Endothelial cell of umbilical vein (primary cell): ENCODE measurements at regions not wholly inside any gene's neighbourhood (a gene's known extent, or its start where the extent isn't known, plus 50 kb on each side); places are given as distances from the start of the nearest gene placed in this dataset.

Experiments used
- BruUV-seq: library from RNA; stranded (reverse); fragments of 400-500 nt; replicated peaks from 2 replicates; lab custom pipeline; 2021; lab: Mats Ljungman, UMichigan
- CTCF ChIA-PET: fragments of 300-600, 350-600 bp; sonication (Branson Sonifier 250); formaldehyde crosslinking; loops from one replicate; lab custom pipeline; 2021; ENCODE audit warnings: antibody characterized with exemption, inconsistent platforms; lab: Charles Lee
- POLR2A ChIA-PET: fragments of 300-600, 350-600 bp; sonication (Branson Sonifier 250); formaldehyde crosslinking; loops from one replicate; lab custom pipeline; 2021; ENCODE audit warnings: antibody characterized with exemption, inconsistent platforms; lab: Charles Lee
- DNase-seq: peaks from one replicate; pipeline ENCODE4 v3.0.0-alpha.2; 2011; ENCODE audit warnings: low read depth, low spot score
- FAIRE-seq: peaks from 2 replicates; lab custom pipeline; 2011; peaks lifted over from hg19 to GRCh38; lab: Jason Lieb, UNC
- H2AFZ ChIP-seq: 2 replicates; pipeline ENCODE4 v1.6.0; 2012; ENCODE audit warnings: low read depth, low read length, control low read depth, inconsistent platforms
- H3K27ac ChIP-seq: 2 replicates; pipeline ENCODE4 v1.5.1; 2011; ENCODE audit warnings: low read depth, mild to moderate bottlenecking, control low read depth, low read length, moderate library complexity; ENCODE audit not compliant: insufficient read depth
- H3K27me3 ChIP-seq, 2 experiments: 2 replicates each; pipeline versions ENCODE4 v1.6.0 to v1.6.1; 2011; ENCODE audit warnings: low read length in 2 of 2, mixed read lengths in 1 of 2; ENCODE audit not compliant: control insufficient read depth in 2 of 2, insufficient read depth in 2 of 2
- H3K36me3 ChIP-seq, 2 experiments: 2 replicates in 1 of 2; 3 replicates in 1 of 2; pipeline ENCODE4 v1.5.1; 2011; ENCODE audit warnings: low read length in 2 of 2, mild to moderate bottlenecking in 1 of 2, moderate library complexity in 1 of 2; ENCODE audit not compliant: control insufficient read depth in 2 of 2, insufficient read depth in 2 of 2; ENCODE audit errors: extremely low read depth in 1 of 2
- H3K4me1 ChIP-seq: 3 replicates; pipeline ENCODE4 v1.5.1; 2011; ENCODE audit warnings: mild to moderate bottlenecking, low read length; ENCODE audit not compliant: control insufficient read depth, insufficient read depth; ENCODE audit errors: extremely low read depth
- H3K4me2 ChIP-seq: 2 replicates; pipeline ENCODE4 v1.6.1; 2011; ENCODE audit warnings: low read length, control low read depth, mixed read lengths; ENCODE audit not compliant: insufficient read depth
- H3K4me3 ChIP-seq, 3 experiments: fragments of 200-600 bp in 1 of 3; sonication (generic), shearing (Covaris generic) in 1 of 3; replicated peaks in 1 of 3; 2 replicates each; pipeline ENCODE4 v1.5.1; 2011 to 2016; ENCODE audit warnings: control low read depth in 3 of 3, low read length in 3 of 3, mild to moderate bottlenecking in 2 of 3, inconsistent platforms in 1 of 3, low read depth in 1 of 3, moderate library complexity in 1 of 3; ENCODE audit not compliant: insufficient read depth in 1 of 3
- H3K79me2 ChIP-seq: 2 replicates; pipeline ENCODE4 v1.6.0; 2012; ENCODE audit warnings: low read length, inconsistent platforms; ENCODE audit not compliant: control insufficient read depth, insufficient read depth
- H3K9ac ChIP-seq: replicated peaks from 2 replicates; pipeline ENCODE3; 2011; ENCODE audit warnings: low read length, control low read depth; ENCODE audit not compliant: insufficient read depth; ENCODE audit errors: extremely low read depth
- H3K9me1 ChIP-seq: replicated peaks from 3 replicates; pipeline ENCODE4 v1.6.0; 2011; ENCODE audit warnings: mild to moderate bottlenecking, low read length; ENCODE audit not compliant: control insufficient read depth, insufficient read depth; ENCODE audit errors: extremely low read depth
- H3K9me3 ChIP-seq: replicated peaks from 2 replicates; pipeline ENCODE4 v1.5.1; 2012; ENCODE audit warnings: low read length, inconsistent platforms; ENCODE audit not compliant: control insufficient read depth, insufficient read depth
- H4K20me1 ChIP-seq: replicated peaks from 2 replicates; pipeline ENCODE3; 2011; ENCODE audit warnings: mild to moderate bottlenecking, low read length; ENCODE audit not compliant: control insufficient read depth, insufficient read depth; ENCODE audit errors: extremely low read depth
- CTCF ChIP-seq, 2 donors: IDR thresholded peaks; 1 replicate in 1 of 2; 2 replicates in 1 of 2; pipeline ENCODE4 v1.5.1; 2011; ENCODE audit warnings: low read length in 2 of 2, mild to moderate bottlenecking in 2 of 2, moderate library complexity in 2 of 2, control low read depth in 1 of 2, inconsistent platforms in 1 of 2, low read depth in 1 of 2; ENCODE audit not compliant: insufficient read depth in 1 of 2; ENCODE audit errors: extremely low read depth in 1 of 2
- EZH2 ChIP-seq: IDR thresholded peaks from 2 replicates; pipeline ENCODE4 v1.6.1; 2012; ENCODE audit warnings: borderline replicate concordance, low read depth, mild to moderate bottlenecking, moderate library complexity, low read length, inconsistent platforms; ENCODE audit not compliant: severe bottlenecking
- FOS ChIP-seq: IDR thresholded peaks from 2 replicates; pipeline ENCODE4 v1.6.1; 2011; ENCODE audit warnings: mild to moderate bottlenecking, low read length, moderate library complexity, borderline replicate concordance; ENCODE audit not compliant: insufficient read depth
- GATA2 ChIP-seq: IDR thresholded peaks from 2 replicates; pipeline ENCODE4 v1.7.0; 2011; ENCODE audit warnings: low read depth, mild to moderate bottlenecking, moderate library complexity, mixed read lengths, low read length; ENCODE audit not compliant: insufficient read length, insufficient read depth
- JUN ChIP-seq: IDR thresholded peaks from 2 replicates; pipeline ENCODE4 v1.6.1; 2011; ENCODE audit warnings: borderline replicate concordance, low read depth; ENCODE audit not compliant: insufficient read length, insufficient read depth
- MAX ChIP-seq: IDR thresholded peaks from 2 replicates; pipeline ENCODE4 v1.6.1; 2011; ENCODE audit not compliant: insufficient read depth, insufficient read length
- MYC ChIP-seq: IDR thresholded peaks from one replicate; pipeline ENCODE4 v1.6.1; 2011; ENCODE audit warnings: mild to moderate bottlenecking, low read depth, low read length
- POLR2A ChIP-seq: IDR thresholded peaks from 2 replicates; pipeline ENCODE4 v1.6.1; 2012; ENCODE audit warnings: low read depth, mild to moderate bottlenecking, control low read depth, low read length
- POLR2AphosphoS5 ChIP-seq: IDR thresholded peaks from 2 replicates; pipeline ENCODE4 v1.6.1; 2012; ENCODE audit warnings: low read depth, mild to moderate bottlenecking, control low read depth, low read length, moderate library complexity; ENCODE audit not compliant: insufficient read depth
- dilution Hi-C: fragments of 300-500 bp; cut with MboI; formaldehyde crosslinking; loops from one replicate; pipeline ENCODE4 v1.15.0; 2019; ENCODE audit warnings: low sequenced_read_pairs; ENCODE audit not compliant: extremely low pct_ligation_motif_present
- intact Hi-C: fragments of 100-400 bp; cut with micrococcal nuclease; formaldehyde crosslinking; loops from one replicate; pipeline ENCODE4 v1.10.0; 2022

- dilution Hi-C loops: no loop called here
- CTCF ChIA-PET: no interaction called here
Measured at GRCh38 chr1:177796561-177796960, 173.3 kb downstream of the SEC16B start.

More at GRCh38 chr1:177796561-177796960, 173.3 kb downstream of the SEC16B start:
- Histone ChIP-seq H3K27me3 (no peaks in the 10 kb centered on the region), H3K9me3 (no peaks in the 10 kb centered on the region), H2AFZ (no peak overlapping the region), H3K9me1 (no peaks in the 10 kb centered on the region), H3K36me3 (no peaks in the 10 kb centered on the region), H3K4me2 (no peak overlapping the region), H3K4me3 (no peak overlapping the region), H3K9ac (no peak overlapping the region), H4K20me1 (no peaks in the 10 kb centered on the region), H3K79me2 (no peaks in the 10 kb centered on the region), H3K27ac (no peak overlapping the region), H3K4me1 (no peaks in the 10 kb centered on the region)
- FAIRE-seq (no peak), DNase-seq (no peak)
- TF ChIP-seq MAX: no peak
- no peak for TF ChIP-seq CTCF (IDR thresholded peaks at IDR 0.05; ENCODE audit: extremely low read depth in 1 of 2, insufficient read depth in 1 of 2, low read depth in 1 of 2, low read length in 2 of 2)
- TF ChIP-seq MYC: no peak
- no peak for TF ChIP-seq EZH2
- no peak for TF ChIP-seq FOS
- no peak for TF ChIP-seq POLR2A
- TF ChIP-seq GATA2: no peak
- TF ChIP-seq JUN: no peak
- no peak for TF ChIP-seq POLR2AphosphoS5
- BruUV-seq: no TSS peak
- POLR2A ChIA-PET: no interaction called here
- intact Hi-C loops: no loop called here
